Caco-2 (cell line): ENCODE measurements at regions not wholly inside any gene's neighbourhood (a gene's known extent, or its start where the extent isn't known, plus 50 kb on each side); places are given as distances from the start of the nearest gene placed in this dataset.

Experiments
- BruUV-seq: library from RNA; stranded (reverse); fragments of 400-500 nt; replicated peaks from 2 replicates; lab custom pipeline; 2021; lab: Mats Ljungman, UMichigan
- CTCF ChIA-PET: fragments of 300-600 bp; sonication (Branson Sonifier 250); formaldehyde crosslinking; loops from one replicate; lab custom pipeline; 2022; ENCODE audit warnings: antibody characterized with exemption; lab: Charles Lee
- POLR2A ChIA-PET: fragments of 300-600 bp; sonication (Branson Sonifier 250); formaldehyde crosslinking; loops from one replicate; lab custom pipeline; 2022; ENCODE audit warnings: antibody characterized with exemption; lab: Charles Lee
- DNase-seq, 2 experiments: peaks; one replicate each; pipeline versions ENCODE4 v3.0.0 to v3.0.0-alpha.2; 2020 to 2022
- H3K27me3 ChIP-seq: replicated peaks from 2 replicates; pipeline ENCODE4 v1.6.0; 2011; ENCODE audit warnings: low read length; ENCODE audit not compliant: control insufficient read depth, insufficient read depth
- H3K36me3 ChIP-seq: 2 replicates; pipeline ENCODE4 v1.5.1; 2011; ENCODE audit warnings: low read length; ENCODE audit not compliant: control insufficient read depth, insufficient read depth
- H3K4me1 ChIP-seq: fragments of 250-450 bp; sonication (Bioruptor Pico); 2 replicates; pipeline ENCODE4 v1.5.1; 2020; ENCODE audit warnings: mild to moderate bottlenecking
- H3K4me3 ChIP-seq: 2 replicates; pipeline ENCODE4 v1.5.1; 2011; ENCODE audit warnings: low read depth, mild to moderate bottlenecking, control low read depth, low read length
- H3K9me3 ChIP-seq: fragments of 250-450 bp; sonication (Bioruptor Pico); 2 replicates; pipeline ENCODE4 v1.5.1; 2020; ENCODE audit warnings: mild to moderate bottlenecking, moderate library complexity
- H3K27ac Mint-ChIP-seq: one replicate; pipeline ENCODE4 v1.8.0; 2022; ENCODE audit warnings: mixed read lengths; ENCODE audit not compliant: unreplicated experiment
- H3K27me3 Mint-ChIP-seq: one replicate; pipeline ENCODE4 v1.8.0; 2022; ENCODE audit warnings: mixed read lengths; ENCODE audit not compliant: insufficient read depth, unreplicated experiment
- H3K36me3 Mint-ChIP-seq: one replicate; pipeline ENCODE4 v1.8.0; 2022; ENCODE audit warnings: mild to moderate bottlenecking, mixed read lengths; ENCODE audit not compliant: insufficient read depth, unreplicated experiment
- H3K4me1 Mint-ChIP-seq: one replicate; pipeline ENCODE4 v1.8.0; 2022; ENCODE audit warnings: low read depth, mixed read lengths; ENCODE audit not compliant: unreplicated experiment
- H3K4me3 Mint-ChIP-seq: one replicate; pipeline ENCODE4 v1.8.0; 2022; ENCODE audit warnings: mild to moderate bottlenecking, moderate library complexity, mixed read lengths; ENCODE audit not compliant: unreplicated experiment
- H3K9me3 Mint-ChIP-seq: one replicate; pipeline ENCODE4 v1.8.0; 2022; ENCODE audit warnings: mixed read lengths; ENCODE audit not compliant: unreplicated experiment
- CTCF ChIP-seq, 2 experiments: fragments of 200-600 bp in 1 of 2; IDR thresholded peaks; 1 replicate in 1 of 2; 2 replicates in 1 of 2; pipeline versions ENCODE4 v1.5.1 to v1.8.0; 2011 to 2022; ENCODE audit warnings: antibody characterized with exemption in 1 of 2, control low read depth in 1 of 2, inconsistent platforms in 1 of 2, low read depth in 1 of 2, low read length in 1 of 2, mild to moderate bottlenecking in 1 of 2, moderate library complexity in 1 of 2; ENCODE audit not compliant: insufficient read depth in 1 of 2, severe bottlenecking in 1 of 2, unreplicated experiment in 1 of 2
- intact Hi-C: fragments of 100-400 bp; cut with micrococcal nuclease; formaldehyde crosslinking; loops from one replicate; pipeline ENCODE4 v1.10.0; 2022; ENCODE audit not compliant: unreplicated experiment

- no peak for DNase-seq
- H3K27ac Mint-ChIP-seq, result no peak overlapping the region
- no peaks in the 10 kb centered on the region for H3K4me1 Mint-ChIP-seq
- Histone ChIP-seq H3K27me3 (no peaks in the 10 kb centered on the region), H3K4me3 (no peak overlapping the region), H3K4me1 (no peaks in the 10 kb centered on the region), H3K9me3 (no peaks in the 10 kb centered on the region), H3K36me3 (no peaks in the 10 kb centered on the region)
- H3K27me3 Mint-ChIP-seq, result peaks cover 4% of the 10 kb centered on the region
- H3K4me3 Mint-ChIP-seq, result no peak overlapping the region
- TF ChIP-seq CTCF (IDR thresholded peaks at IDR 0.05; ENCODE audit: insufficient read depth in 1 of 2, low read depth in 1 of 2, low read length in 1 of 2, severe bottlenecking in 1 of 2, unreplicated experiment in 1 of 2), result no peak
- CTCF ChIA-PET, result no interaction called here
- BruUV-seq, result no TSS peak
- H3K36me3 Mint-ChIP-seq, result peaks cover 6% of the 10 kb centered on the region
- POLR2A ChIA-PET, result no interaction called here
- intact Hi-C loops, result no loop called here
- H3K9me3 Mint-ChIP-seq, result peaks cover 3% of the 10 kb centered on the region
These were observed 55.5 kb downstream of the GSPT2 start for GRCh38 chrX:51798701-51799100.

GRCh38 chrX:51802917-51803688 is 59.9 kb downstream of the GSPT2 start:
- Mint-ChIP-seq H3K27ac (peak overlapping the region; percentile 89), H3K4me3 (peak overlapping the region; percentile 97), H3K27me3 (peaks cover 4% of the 10 kb centered on the region), H3K36me3 (peaks cover 14% of the 10 kb centered on the region), H3K4me1 (no peaks in the 10 kb centered on the region), H3K9me3 (no peaks in the 10 kb centered on the region)
- Histone ChIP-seq H3K9me3 (no peaks in the 10 kb centered on the region), H3K36me3 (no peaks in the 10 kb centered on the region), H3K4me3 (peak overlapping the region; percentile 55), H3K27me3 (no peaks in the 10 kb centered on the region), H3K4me1 (no peaks in the 10 kb centered on the region)
- DNase-seq, result peak; percentile 55 to 64
- TF ChIP-seq CTCF (IDR thresholded peaks at IDR 0.05; ENCODE audit: insufficient read depth in 1 of 2, low read depth in 1 of 2, low read length in 1 of 2, severe bottlenecking in 1 of 2, unreplicated experiment in 1 of 2), result peak; percentile 20 to 25
- BruUV-seq, result TSS peak; percentile 57
- CTCF ChIA-PET, result interaction anchor here (1.2 kb wide), 1 partner anchor 58 kb away, joined by 4 read pairs; no protein-coding TSS in a partner anchor
- POLR2A ChIA-PET, result interaction anchor here (0.6 kb wide), 1 partner anchor 23 kb away, joined by 3 read pairs; no protein-coding TSS in a partner anchor
- intact Hi-C loops, result loop anchor here (5.0 kb wide), 1 partner anchor 161 kb away; no protein-coding TSS in a partner anchor

- Mint-ChIP-seq H3K4me1 (no peaks in the 10 kb centered on the region), H3K27me3 (peaks cover 4% of the 10 kb centered on the region), H3K9me3 (no peaks in the 10 kb centered on the region), H3K36me3 (peaks cover 14% of the 10 kb centered on the region), H3K4me3 (peak overlapping the region; percentile 97), H3K27ac (peak overlapping the region; percentile 89)
- intact Hi-C loops, result loop anchor here (5.0 kb wide), 1 partner anchor 162 kb away; no protein-coding TSS in a partner anchor
- ChIA-PET POLR2A (no interaction called here), CTCF (interaction anchor here (1.2 kb wide), 1 partner anchor 57 kb away, joined by 4 read pairs; no protein-coding TSS in a partner anchor)
- peak overlapping the region; percentile 55 for H3K4me3 ChIP-seq
- H3K4me1 ChIP-seq, result no peaks in the 10 kb centered on the region
- no peaks in the 10 kb centered on the region for H3K36me3 ChIP-seq
- no peaks in the 10 kb centered on the region for H3K27me3 ChIP-seq
- no peak for DNase-seq
- BruUV-seq, result no TSS peak
- no peaks in the 10 kb centered on the region for H3K9me3 ChIP-seq
- TF ChIP-seq CTCF (IDR thresholded peaks at IDR 0.05; ENCODE audit: insufficient read depth in 1 of 2, low read depth in 1 of 2, low read length in 1 of 2, severe bottlenecking in 1 of 2, unreplicated experiment in 1 of 2), result no peak
These were observed 60.6 kb downstream of the GSPT2 start for GRCh38 chrX:51803833-51804232.
